ENCODE measurements at regions not wholly inside any gene's neighbourhood (a gene's known extent, or its start where the extent isn't known, plus 50 kb on each side); places are given as distances from the start of the nearest gene placed in this dataset.
A peak's percentile ranks its signal among the peaks of the same experiment; 100 is the strongest.

- 25% methylated on average over 2 of the region's 4 CpGs for WGBS (ENCODE audit: insufficient coverage)
- Histone ChIP-seq H3K4me1 (ENCODE audit: control insufficient read depth, insufficient read depth, low read length) (no peaks in the 10 kb centered on the region), H3K9me3 (ENCODE audit: control insufficient read depth, insufficient read depth, low read length) (no peaks in the 10 kb centered on the region), H3K36me3 (ENCODE audit: control insufficient read depth, insufficient read depth, low read length) (no peaks in the 10 kb centered on the region), H3K4me3 (ENCODE audit: low read depth, low read length) (no peak overlapping the region), H3K27ac (ENCODE audit: low read depth, low read length) (no peak overlapping the region), H3K27me3 (ENCODE audit: control insufficient read depth, insufficient read depth, low read length) (no peaks in the 10 kb centered on the region)
- peak in 3 of 6 donors; percentile 49 to 83 (median 76) for DNase-seq (ENCODE audit: low read depth in 4 of 6, low spot score in 6 of 6)
These were observed 219.7 kb downstream of the TMEM114 start for GRCh38 chr16:8370374-8371270.

DNA sequence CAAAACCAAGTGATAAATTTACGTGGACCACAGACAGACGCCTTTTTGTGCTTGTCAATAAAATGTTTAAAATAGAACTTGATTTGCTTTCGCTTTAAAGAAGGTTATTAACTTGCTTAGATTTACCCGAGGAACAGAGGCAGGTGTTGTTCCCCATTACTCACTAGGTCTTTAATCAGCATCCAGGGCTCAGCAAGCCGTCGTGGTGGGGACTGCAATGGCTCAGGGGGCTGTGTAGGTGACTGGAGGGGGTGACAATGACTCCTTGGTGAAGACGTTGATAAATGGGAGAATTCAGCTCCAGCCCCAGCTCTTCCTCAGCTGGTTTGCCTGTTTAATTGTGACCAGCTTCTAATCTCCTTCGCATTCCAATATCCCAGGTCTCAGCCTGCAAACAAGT, 231.4 kb downstream of the TMEM114 start:
- no peak for DNase-seq (ENCODE audit: low read depth in 4 of 6, low spot score in 6 of 6)
- H3K36me3 ChIP-seq (ENCODE audit: control insufficient read depth, insufficient read depth, low read length): no peaks in the 10 kb centered on the region
- H3K27me3 ChIP-seq (ENCODE audit: control insufficient read depth, insufficient read depth, low read length): no peaks in the 10 kb centered on the region
- H3K27ac ChIP-seq (ENCODE audit: low read depth, low read length): no peak overlapping the region
- no peaks in the 10 kb centered on the region for H3K9me3 ChIP-seq (ENCODE audit: control insufficient read depth, insufficient read depth, low read length)
- WGBS (ENCODE audit: insufficient coverage): 46% methylated on average over 3 of the region's 8 CpGs
- H3K4me1 ChIP-seq (ENCODE audit: control insufficient read depth, insufficient read depth, low read length): no peaks in the 10 kb centered on the region
- no peak overlapping the region for H3K4me3 ChIP-seq (ENCODE audit: low read depth, low read length)

DNA sequence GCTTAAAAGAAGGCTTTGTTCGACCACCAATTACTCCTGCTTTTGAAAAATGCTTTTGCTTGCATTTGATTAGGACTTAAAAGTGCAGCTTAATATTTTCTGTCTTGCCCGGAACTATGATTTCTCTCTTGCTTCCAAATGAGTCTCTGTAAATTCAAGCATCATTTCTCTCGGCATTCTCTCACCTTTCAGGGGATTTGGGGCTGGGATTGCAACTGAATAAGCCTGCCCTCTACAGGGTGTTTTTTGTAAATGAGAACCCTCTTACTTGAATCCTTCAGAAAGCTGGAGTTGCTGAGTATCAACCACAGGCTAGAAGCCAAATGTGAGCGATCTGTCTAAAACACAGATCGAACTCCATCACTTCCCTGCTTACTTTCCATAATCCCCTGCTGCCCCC, 234.6 kb downstream of the TMEM114 start:
- H3K9me3 ChIP-seq (ENCODE audit: control insufficient read depth, insufficient read depth, low read length): no peaks in the 10 kb centered on the region
- H3K4me1 ChIP-seq (ENCODE audit: control insufficient read depth, insufficient read depth, low read length): no peaks in the 10 kb centered on the region
- 22% methylated on average over 2 of the region's 5 CpGs for WGBS (ENCODE audit: insufficient coverage)
- H3K36me3 ChIP-seq (ENCODE audit: control insufficient read depth, insufficient read depth, low read length): no peaks in the 10 kb centered on the region
- peak in 2 of 6 donors; percentile 71 to 95 for DNase-seq (ENCODE audit: low read depth in 4 of 6, low spot score in 6 of 6)
- no peak overlapping the region for H3K4me3 ChIP-seq (ENCODE audit: low read depth, low read length)
- no peak overlapping the region for H3K27ac ChIP-seq (ENCODE audit: low read depth, low read length)
- no peaks in the 10 kb centered on the region for H3K27me3 ChIP-seq (ENCODE audit: control insufficient read depth, insufficient read depth, low read length)

GRCh38 chr16:8346294-8346693, 244.0 kb downstream of the TMEM114 start:
- 50% methylated on average over 1 of the region's 3 CpGs for WGBS (ENCODE audit: insufficient coverage)
- H3K36me3 ChIP-seq (ENCODE audit: control insufficient read depth, insufficient read depth, low read length): no peaks in the 10 kb centered on the region
- peak in 1 of 6 donors; percentile 43 for DNase-seq (ENCODE audit: low read depth in 4 of 6, low spot score in 6 of 6)

GRCh38 chr16:8342276-8342675, 248.0 kb downstream of the TMEM114 start:
- WGBS (ENCODE audit: insufficient coverage): no CpG with 5 or more reads among the region's 4 CpGs
- no peaks in the 10 kb centered on the region for H3K9me3 ChIP-seq (ENCODE audit: control insufficient read depth, insufficient read depth, low read length)
- H3K27me3 ChIP-seq (ENCODE audit: control insufficient read depth, insufficient read depth, low read length): no peaks in the 10 kb centered on the region
- no peaks in the 10 kb centered on the region for H3K36me3 ChIP-seq (ENCODE audit: control insufficient read depth, insufficient read depth, low read length)
- H3K27ac ChIP-seq (ENCODE audit: low read depth, low read length): no peak overlapping the region
- H3K4me1 ChIP-seq (ENCODE audit: control insufficient read depth, insufficient read depth, low read length): no peaks in the 10 kb centered on the region
- no peak overlapping the region for H3K4me3 ChIP-seq (ENCODE audit: low read depth, low read length)
- DNase-seq (ENCODE audit: low read depth in 4 of 6, low spot score in 6 of 6): no peak

More at GRCh38 chr16:8346294-8346693, 244.0 kb downstream of the TMEM114 start:
- Histone ChIP-seq H3K27ac (ENCODE audit: low read depth, low read length) (no peak overlapping the region), H3K4me1 (ENCODE audit: control insufficient read depth, insufficient read depth, low read length) (no peaks in the 10 kb centered on the region), H3K9me3 (ENCODE audit: control insufficient read depth, insufficient read depth, low read length) (no peaks in the 10 kb centered on the region), H3K27me3 (ENCODE audit: control insufficient read depth, insufficient read depth, low read length) (no peaks in the 10 kb centered on the region), H3K4me3 (ENCODE audit: low read depth, low read length) (no peak overlapping the region)

DNA sequence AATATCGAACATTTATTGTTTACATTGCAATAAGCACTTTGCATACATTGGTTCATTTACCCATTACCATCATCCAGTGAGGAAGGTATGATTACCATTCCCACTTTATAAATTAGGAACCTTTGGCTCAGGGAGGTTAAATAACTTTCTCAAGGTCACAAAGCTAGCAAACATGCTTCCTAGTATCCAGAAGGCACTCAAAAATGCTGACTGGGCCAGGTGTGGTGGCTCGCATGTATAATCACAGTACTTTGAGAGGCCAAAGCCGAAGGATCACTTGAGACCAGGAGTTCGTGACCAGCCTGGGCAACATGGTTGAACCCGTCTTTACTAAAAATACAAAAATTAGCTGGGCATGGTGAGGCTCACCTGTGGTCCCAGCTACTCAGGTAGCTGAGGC, 259.6 kb downstream of the TMEM114 start:
- H3K27ac ChIP-seq (ENCODE audit: low read depth, low read length): no peak overlapping the region
- no peaks in the 10 kb centered on the region for H3K36me3 ChIP-seq (ENCODE audit: control insufficient read depth, insufficient read depth, low read length)
- no peaks in the 10 kb centered on the region for H3K27me3 ChIP-seq (ENCODE audit: control insufficient read depth, insufficient read depth, low read length)
- H3K9me3 ChIP-seq (ENCODE audit: control insufficient read depth, insufficient read depth, low read length): no peaks in the 10 kb centered on the region
- no peak overlapping the region for H3K4me3 ChIP-seq (ENCODE audit: low read depth, low read length)
- DNase-seq (ENCODE audit: low read depth in 4 of 6, low spot score in 6 of 6): no peak
- H3K4me1 ChIP-seq (ENCODE audit: control insufficient read depth, insufficient read depth, low read length): no peaks in the 10 kb centered on the region
- WGBS (ENCODE audit: insufficient coverage): 83% methylated on average over 4 of the region's 5 CpGs

DNA sequence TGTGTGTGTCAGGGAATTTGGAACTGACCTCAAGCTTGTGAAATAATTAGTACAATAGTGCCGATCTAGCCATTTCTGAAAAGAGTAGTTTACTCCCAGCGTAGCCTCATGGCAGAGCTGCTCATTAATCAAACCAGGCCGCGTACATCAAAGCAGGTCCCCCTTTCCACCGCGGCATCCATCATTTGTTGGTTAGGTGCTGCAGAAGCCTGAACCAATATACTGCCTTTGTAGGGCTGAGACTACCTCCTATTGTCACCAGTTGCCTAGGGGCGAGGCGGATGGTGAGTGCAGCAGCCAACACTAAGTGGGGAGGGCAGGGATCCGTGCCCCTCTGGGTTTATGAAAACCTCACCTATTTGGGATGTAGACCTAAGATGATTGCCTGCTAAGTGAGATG, 264.1 kb downstream of the TMEM114 start:
- no peaks in the 10 kb centered on the region for H3K9me3 ChIP-seq (ENCODE audit: control insufficient read depth, insufficient read depth, low read length)
- DNase-seq (ENCODE audit: low read depth in 4 of 6, low spot score in 6 of 6): peak in 1 of 6 donors; percentile 44
- no peaks in the 10 kb centered on the region for H3K4me1 ChIP-seq (ENCODE audit: control insufficient read depth, insufficient read depth, low read length)
- 47% methylated on average over 8 of the region's 9 CpGs for WGBS (ENCODE audit: insufficient coverage)
- H3K27ac ChIP-seq (ENCODE audit: low read depth, low read length): no peak overlapping the region
- H3K36me3 ChIP-seq (ENCODE audit: control insufficient read depth, insufficient read depth, low read length): no peaks in the 10 kb centered on the region
- no peak overlapping the region for H3K4me3 ChIP-seq (ENCODE audit: low read depth, low read length)
- no peaks in the 10 kb centered on the region for H3K27me3 ChIP-seq (ENCODE audit: control insufficient read depth, insufficient read depth, low read length)

- no CpG with 5 or more reads among the region's 2 CpGs for WGBS (ENCODE audit: insufficient coverage)
- H3K27me3 ChIP-seq (ENCODE audit: control insufficient read depth, insufficient read depth, low read length): no peaks in the 10 kb centered on the region
- DNase-seq (ENCODE audit: low read depth in 4 of 6, low spot score in 6 of 6): no peak
- H3K9me3 ChIP-seq (ENCODE audit: control insufficient read depth, insufficient read depth, low read length): no peaks in the 10 kb centered on the region
- H3K4me3 ChIP-seq (ENCODE audit: low read depth, low read length): no peak overlapping the region
- no peak overlapping the region for H3K27ac ChIP-seq (ENCODE audit: low read depth, low read length)
- no peaks in the 10 kb centered on the region for H3K36me3 ChIP-seq (ENCODE audit: control insufficient read depth, insufficient read depth, low read length)
- H3K4me1 ChIP-seq (ENCODE audit: control insufficient read depth, insufficient read depth, low read length): no peaks in the 10 kb centered on the region
These were observed 267.2 kb downstream of the TMEM114 start for GRCh38 chr16:8323153-8323552.

DNA sequence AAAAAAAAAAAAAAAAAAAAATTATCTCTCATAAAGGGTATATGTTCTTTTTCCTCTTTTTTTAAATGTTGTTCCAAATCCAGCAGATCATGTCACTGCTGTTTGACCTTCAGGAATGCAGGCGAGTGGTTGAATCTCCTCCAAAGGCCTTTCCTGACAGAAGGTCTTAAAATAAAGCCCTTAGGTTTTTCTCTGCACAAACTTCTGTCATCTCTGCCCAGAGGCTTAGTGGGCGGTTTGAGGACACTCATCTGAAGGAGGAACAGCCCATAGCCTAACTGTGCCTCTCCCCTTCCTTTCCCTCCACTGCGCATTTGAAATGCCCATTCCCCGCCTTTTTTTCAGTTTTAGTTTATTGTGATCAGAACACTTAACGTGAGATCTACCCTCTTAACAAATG, 270.2 kb downstream of the TMEM114 start:
- no peaks in the 10 kb centered on the region for H3K9me3 ChIP-seq (ENCODE audit: control insufficient read depth, insufficient read depth, low read length)
- WGBS (ENCODE audit: insufficient coverage): 72% methylated on average over 5 of the region's 5 CpGs

GRCh38 chr16:8310816-8311215, 279.5 kb downstream of the TMEM114 start:
- Histone ChIP-seq H3K4me1 (ENCODE audit: control insufficient read depth, insufficient read depth, low read length) (no peaks in the 10 kb centered on the region), H3K27me3 (ENCODE audit: control insufficient read depth, insufficient read depth, low read length) (no peaks in the 10 kb centered on the region), H3K27ac (ENCODE audit: low read depth, low read length) (no peak overlapping the region), H3K9me3 (ENCODE audit: control insufficient read depth, insufficient read depth, low read length) (peaks cover 2% of the 10 kb centered on the region), H3K36me3 (ENCODE audit: control insufficient read depth, insufficient read depth, low read length) (no peaks in the 10 kb centered on the region), H3K4me3 (ENCODE audit: low read depth, low read length) (no peak overlapping the region)
- no peak for DNase-seq (ENCODE audit: low read depth in 4 of 6, low spot score in 6 of 6)
- WGBS (ENCODE audit: insufficient coverage): no CpG with 5 or more reads among the region's 6 CpGs

More for the DNA sequence above, 270.2 kb downstream of the TMEM114 start:
- no peak for DNase-seq (ENCODE audit: low read depth in 4 of 6, low spot score in 6 of 6)
- Histone ChIP-seq H3K4me3 (ENCODE audit: low read depth, low read length) (no peak overlapping the region), H3K36me3 (ENCODE audit: control insufficient read depth, insufficient read depth, low read length) (no peaks in the 10 kb centered on the region), H3K4me1 (ENCODE audit: control insufficient read depth, insufficient read depth, low read length) (no peaks in the 10 kb centered on the region), H3K27me3 (ENCODE audit: control insufficient read depth, insufficient read depth, low read length) (no peaks in the 10 kb centered on the region), H3K27ac (ENCODE audit: low read depth, low read length) (no peak overlapping the region)

Data from spinal cord (tissue), 9 donors.